Endothelial cell of umbilical vein (primary cell): ENCODE measurements at regions not wholly inside any gene's neighbourhood (a gene's known extent, or its start where the extent isn't known, plus 50 kb on each side); places are given as distances from the start of the nearest gene placed in this dataset.

Experiments
- BruUV-seq: library from RNA; stranded (reverse); fragments of 400-500 nt; replicated peaks from 2 replicates; lab custom pipeline; 2021; lab: Mats Ljungman, UMichigan
- CTCF ChIA-PET: fragments of 300-600, 350-600 bp; sonication (Branson Sonifier 250); formaldehyde crosslinking; loops from one replicate; lab custom pipeline; 2021; ENCODE audit warnings: antibody characterized with exemption, inconsistent platforms; lab: Charles Lee
- POLR2A ChIA-PET: fragments of 300-600, 350-600 bp; sonication (Branson Sonifier 250); formaldehyde crosslinking; loops from one replicate; lab custom pipeline; 2021; ENCODE audit warnings: antibody characterized with exemption, inconsistent platforms; lab: Charles Lee
- DNase-seq: peaks from one replicate; pipeline ENCODE4 v3.0.0-alpha.2; 2011; ENCODE audit warnings: low read depth, low spot score
- FAIRE-seq: peaks from 2 replicates; lab custom pipeline; 2011; peaks lifted over from hg19 to GRCh38; lab: Jason Lieb, UNC
- H2AFZ ChIP-seq: 2 replicates; pipeline ENCODE4 v1.6.0; 2012; ENCODE audit warnings: low read depth, low read length, control low read depth, inconsistent platforms
- H3K27ac ChIP-seq: 2 replicates; pipeline ENCODE4 v1.5.1; 2011; ENCODE audit warnings: low read depth, mild to moderate bottlenecking, control low read depth, low read length, moderate library complexity; ENCODE audit not compliant: insufficient read depth
- H3K27me3 ChIP-seq, 2 experiments: 2 replicates each; pipeline versions ENCODE4 v1.6.0 to v1.6.1; 2011; ENCODE audit warnings: low read length in 2 of 2, mixed read lengths in 1 of 2; ENCODE audit not compliant: control insufficient read depth in 2 of 2, insufficient read depth in 2 of 2
- H3K36me3 ChIP-seq, 2 experiments: 2 replicates in 1 of 2; 3 replicates in 1 of 2; pipeline ENCODE4 v1.5.1; 2011; ENCODE audit warnings: low read length in 2 of 2, mild to moderate bottlenecking in 1 of 2, moderate library complexity in 1 of 2; ENCODE audit not compliant: control insufficient read depth in 2 of 2, insufficient read depth in 2 of 2; ENCODE audit errors: extremely low read depth in 1 of 2
- H3K4me1 ChIP-seq: 3 replicates; pipeline ENCODE4 v1.5.1; 2011; ENCODE audit warnings: mild to moderate bottlenecking, low read length; ENCODE audit not compliant: control insufficient read depth, insufficient read depth; ENCODE audit errors: extremely low read depth
- H3K4me2 ChIP-seq: 2 replicates; pipeline ENCODE4 v1.6.1; 2011; ENCODE audit warnings: low read length, control low read depth, mixed read lengths; ENCODE audit not compliant: insufficient read depth
- H3K4me3 ChIP-seq, 3 experiments: fragments of 200-600 bp in 1 of 3; sonication (generic), shearing (Covaris generic) in 1 of 3; replicated peaks in 1 of 3; 2 replicates each; pipeline ENCODE4 v1.5.1; 2011 to 2016; ENCODE audit warnings: control low read depth in 3 of 3, low read length in 3 of 3, mild to moderate bottlenecking in 2 of 3, inconsistent platforms in 1 of 3, low read depth in 1 of 3, moderate library complexity in 1 of 3; ENCODE audit not compliant: insufficient read depth in 1 of 3
- H3K79me2 ChIP-seq: 2 replicates; pipeline ENCODE4 v1.6.0; 2012; ENCODE audit warnings: low read length, inconsistent platforms; ENCODE audit not compliant: control insufficient read depth, insufficient read depth
- H3K9ac ChIP-seq: replicated peaks from 2 replicates; pipeline ENCODE3; 2011; ENCODE audit warnings: low read length, control low read depth; ENCODE audit not compliant: insufficient read depth; ENCODE audit errors: extremely low read depth
- H3K9me1 ChIP-seq: replicated peaks from 3 replicates; pipeline ENCODE4 v1.6.0; 2011; ENCODE audit warnings: mild to moderate bottlenecking, low read length; ENCODE audit not compliant: control insufficient read depth, insufficient read depth; ENCODE audit errors: extremely low read depth
- H3K9me3 ChIP-seq: replicated peaks from 2 replicates; pipeline ENCODE4 v1.5.1; 2012; ENCODE audit warnings: low read length, inconsistent platforms; ENCODE audit not compliant: control insufficient read depth, insufficient read depth
- H4K20me1 ChIP-seq: replicated peaks from 2 replicates; pipeline ENCODE3; 2011; ENCODE audit warnings: mild to moderate bottlenecking, low read length; ENCODE audit not compliant: control insufficient read depth, insufficient read depth; ENCODE audit errors: extremely low read depth
- EZH2 ChIP-seq: IDR thresholded peaks from 2 replicates; pipeline ENCODE4 v1.6.1; 2012; ENCODE audit warnings: borderline replicate concordance, low read depth, mild to moderate bottlenecking, moderate library complexity, low read length, inconsistent platforms; ENCODE audit not compliant: severe bottlenecking
- FOS ChIP-seq: IDR thresholded peaks from 2 replicates; pipeline ENCODE4 v1.6.1; 2011; ENCODE audit warnings: mild to moderate bottlenecking, low read length, moderate library complexity, borderline replicate concordance; ENCODE audit not compliant: insufficient read depth
- GATA2 ChIP-seq: IDR thresholded peaks from 2 replicates; pipeline ENCODE4 v1.7.0; 2011; ENCODE audit warnings: low read depth, mild to moderate bottlenecking, moderate library complexity, mixed read lengths, low read length; ENCODE audit not compliant: insufficient read length, insufficient read depth
- JUN ChIP-seq: IDR thresholded peaks from 2 replicates; pipeline ENCODE4 v1.6.1; 2011; ENCODE audit warnings: borderline replicate concordance, low read depth; ENCODE audit not compliant: insufficient read length, insufficient read depth
- MYC ChIP-seq: IDR thresholded peaks from one replicate; pipeline ENCODE4 v1.6.1; 2011; ENCODE audit warnings: mild to moderate bottlenecking, low read depth, low read length
- POLR2A ChIP-seq: IDR thresholded peaks from 2 replicates; pipeline ENCODE4 v1.6.1; 2012; ENCODE audit warnings: low read depth, mild to moderate bottlenecking, control low read depth, low read length
- POLR2AphosphoS5 ChIP-seq: IDR thresholded peaks from 2 replicates; pipeline ENCODE4 v1.6.1; 2012; ENCODE audit warnings: low read depth, mild to moderate bottlenecking, control low read depth, low read length, moderate library complexity; ENCODE audit not compliant: insufficient read depth
- dilution Hi-C: fragments of 300-500 bp; cut with MboI; formaldehyde crosslinking; loops from one replicate; pipeline ENCODE4 v1.15.0; 2019; ENCODE audit warnings: low sequenced_read_pairs; ENCODE audit not compliant: extremely low pct_ligation_motif_present
- intact Hi-C: fragments of 100-400 bp; cut with micrococcal nuclease; formaldehyde crosslinking; loops from one replicate; pipeline ENCODE4 v1.10.0; 2022
- TF ChIP-seq, protein P1 (sequence below), 2 donors: IDR thresholded peaks; 1 replicate in 1 of 2; 2 replicates in 1 of 2; pipeline ENCODE4 v1.5.1; 2011; ENCODE audit warnings: low read length in 2 of 2, mild to moderate bottlenecking in 2 of 2, moderate library complexity in 2 of 2, control low read depth in 1 of 2, inconsistent platforms in 1 of 2, low read depth in 1 of 2; ENCODE audit not compliant: insufficient read depth in 1 of 2; ENCODE audit errors: extremely low read depth in 1 of 2
- TF ChIP-seq, protein P2 (sequence below): IDR thresholded peaks from 2 replicates; pipeline ENCODE4 v1.6.1; 2011; ENCODE audit not compliant: insufficient read depth, insufficient read length

GRCh38 chr13:109963384-109963783 lies 177.0 kb upstream of the IRS2 start:
- BruUV-seq = no TSS peak
- dilution Hi-C loops = no loop called here
- ChIA-PET POLR2A (no interaction called here), CTCF (no interaction called here)
- no peak overlapping the region for H2AFZ ChIP-seq
- no peaks in the 10 kb centered on the region for H3K27me3 ChIP-seq
- FAIRE-seq = no peak
- H3K9me3 ChIP-seq = no peaks in the 10 kb centered on the region
- intact Hi-C loops = no loop called here
- no peaks in the 10 kb centered on the region for H3K79me2 ChIP-seq
- no peaks in the 10 kb centered on the region for H3K4me1 ChIP-seq
- no peaks in the 10 kb centered on the region for H4K20me1 ChIP-seq
- H3K9ac ChIP-seq = no peak overlapping the region
- H3K4me2 ChIP-seq = no peak overlapping the region
- DNase-seq = no peak
- H3K9me1 ChIP-seq = no peaks in the 10 kb centered on the region
- TF ChIP-seq MYC (no peak), FOS (no peak), EZH2 (no peak), JUN (no peak), POLR2A (no peak), POLR2AphosphoS5 (no peak), GATA2 (no peak)
- TF ChIP-seq, protein P1, sequence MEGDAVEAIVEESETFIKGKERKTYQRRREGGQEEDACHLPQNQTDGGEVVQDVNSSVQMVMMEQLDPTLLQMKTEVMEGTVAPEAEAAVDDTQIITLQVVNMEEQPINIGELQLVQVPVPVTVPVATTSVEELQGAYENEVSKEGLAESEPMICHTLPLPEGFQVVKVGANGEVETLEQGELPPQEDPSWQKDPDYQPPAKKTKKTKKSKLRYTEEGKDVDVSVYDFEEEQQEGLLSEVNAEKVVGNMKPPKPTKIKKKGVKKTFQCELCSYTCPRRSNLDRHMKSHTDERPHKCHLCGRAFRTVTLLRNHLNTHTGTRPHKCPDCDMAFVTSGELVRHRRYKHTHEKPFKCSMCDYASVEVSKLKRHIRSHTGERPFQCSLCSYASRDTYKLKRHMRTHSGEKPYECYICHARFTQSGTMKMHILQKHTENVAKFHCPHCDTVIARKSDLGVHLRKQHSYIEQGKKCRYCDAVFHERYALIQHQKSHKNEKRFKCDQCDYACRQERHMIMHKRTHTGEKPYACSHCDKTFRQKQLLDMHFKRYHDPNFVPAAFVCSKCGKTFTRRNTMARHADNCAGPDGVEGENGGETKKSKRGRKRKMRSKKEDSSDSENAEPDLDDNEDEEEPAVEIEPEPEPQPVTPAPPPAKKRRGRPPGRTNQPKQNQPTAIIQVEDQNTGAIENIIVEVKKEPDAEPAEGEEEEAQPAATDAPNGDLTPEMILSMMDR (IDR thresholded peaks at IDR 0.05; ENCODE audit: extremely low read depth in 1 of 2, insufficient read depth in 1 of 2, low read depth in 1 of 2, low read length in 2 of 2) = no peak
- TF ChIP-seq, protein P2, sequence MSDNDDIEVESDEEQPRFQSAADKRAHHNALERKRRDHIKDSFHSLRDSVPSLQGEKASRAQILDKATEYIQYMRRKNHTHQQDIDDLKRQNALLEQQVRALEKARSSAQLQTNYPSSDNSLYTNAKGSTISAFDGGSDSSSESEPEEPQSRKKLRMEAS = no peak
- H3K36me3 ChIP-seq = no peaks in the 10 kb centered on the region
- H3K27ac ChIP-seq = no peak overlapping the region
- no peak overlapping the region for H3K4me3 ChIP-seq
